GM12878 (cell line): ENCODE measurements at regions not wholly inside any gene's neighbourhood (a gene's known extent, or its start where the extent isn't known, plus 50 kb on each side); places are given as distances from the start of the nearest gene placed in this dataset.
A peak's percentile ranks its signal among the peaks of the same experiment; 100 is the strongest.

Experiments
- ATAC-seq: fragments of 200-7000 bp; cut with Tn5 transposase; 3 replicates; pipeline ENCODE4 v1.9.1; 2020; ENCODE audit warnings: mild to moderate bottlenecking, moderate library complexity
- BruUV-seq: library from RNA; stranded (reverse); fragments of 400-500 nt; replicated peaks from 2 replicates; lab custom pipeline; 2021; lab: Mats Ljungman, UMichigan
- CTCF ChIA-PET: fragments of 300-600 bp; sonication (Branson Sonifier 250); formaldehyde crosslinking; extraction: SDS; loops from one replicate; lab custom pipeline; 2021; ENCODE audit warnings: inconsistent platforms; lab: Yijun Ruan, JAX
- POLR2A ChIA-PET: fragments of 350-600 bp; formaldehyde crosslinking; extraction: SDS; loops from one replicate; lab custom pipeline; 2021; ENCODE audit warnings: inconsistent platforms; lab: Charles Lee
- RAD21 ChIA-PET: fragments of 300-600 bp; sonication (Branson Sonifier 250); formaldehyde crosslinking; loops from one replicate; lab custom pipeline; 2023; ENCODE audit warnings: antibody characterized with exemption; ENCODE audit not compliant: unreplicated experiment; lab: Charles Lee
- SMC1A ChIA-PET: fragments of 300-600 bp; sonication (Branson Sonifier 250); formaldehyde crosslinking; loops from one replicate; lab custom pipeline; 2023; ENCODE audit not compliant: unreplicated experiment, uncharacterized antibody; lab: Charles Lee
- DNase-seq: peaks from one replicate; pipeline ENCODE4 v3.0.0-alpha.2; 2011; ENCODE audit warnings: low read depth, low spot score
- FAIRE-seq: peaks from 3 replicates; lab custom pipeline; 2011; peaks lifted over from hg19 to GRCh38; lab: Jason Lieb, UNC
- H2AFZ ChIP-seq: 2 replicates; pipeline ENCODE4 v1.6.0; 2011; ENCODE audit warnings: low read depth, low read length, control low read depth; ENCODE audit not compliant: control insufficient read depth
- H3K27ac ChIP-seq: 2 replicates; pipeline ENCODE4 v1.5.1; 2011; ENCODE audit warnings: control low read depth; ENCODE audit not compliant: control insufficient read depth, insufficient read depth
- H3K27me3 ChIP-seq, 2 experiments: replicated peaks in 1 of 2; 2 replicates each; pipeline versions ENCODE4 v1.6.0 to v1.6.1; 2011; ENCODE audit warnings: low read length in 1 of 2; ENCODE audit not compliant: control insufficient read depth in 2 of 2, insufficient read depth in 2 of 2
- H3K36me3 ChIP-seq, 2 experiments: 2 replicates each; pipeline ENCODE4 v1.5.1; 2011; ENCODE audit warnings: low read length in 1 of 2; ENCODE audit not compliant: control insufficient read depth in 2 of 2, insufficient read depth in 2 of 2
- H3K4me1 ChIP-seq: 2 replicates; pipeline ENCODE4 v1.6.1; 2011; ENCODE audit warnings: mild to moderate bottlenecking, low read length, moderate library complexity, mixed read lengths; ENCODE audit not compliant: control insufficient read depth, insufficient read depth
- H3K4me2 ChIP-seq: 2 replicates; pipeline ENCODE4 v1.6.0; 2011; ENCODE audit warnings: control low read depth; ENCODE audit not compliant: control insufficient read depth, insufficient read depth
- H3K4me3 ChIP-seq: fragments of 200-600 bp; sonication (generic); 2 replicates; pipeline ENCODE4 v1.5.1; 2016
- H3K79me2 ChIP-seq: 2 replicates; pipeline ENCODE4 v1.6.0; 2011; ENCODE audit warnings: low read length; ENCODE audit not compliant: control insufficient read depth, insufficient read depth
- H3K9ac ChIP-seq: 2 replicates; pipeline ENCODE4 v1.8.0; 2011; ENCODE audit warnings: low read length, control low read depth, mixed read lengths; ENCODE audit not compliant: control insufficient read depth, insufficient read depth
- H3K9me3 ChIP-seq: replicated peaks from 3 replicates; pipeline ENCODE4 v1.5.1; 2011; ENCODE audit warnings: mild to moderate bottlenecking, low read length; ENCODE audit not compliant: control insufficient read depth, insufficient read depth
- H4K20me1 ChIP-seq: 2 replicates; pipeline ENCODE4 v1.6.0; 2011; ENCODE audit not compliant: control insufficient read depth, insufficient read depth
- EZH2 ChIP-seq: IDR thresholded peaks from 2 replicates; pipeline ENCODE4 v1.6.1; 2012; ENCODE audit warnings: low read depth, mild to moderate bottlenecking, control low read depth, inconsistent platforms, low read length, borderline replicate concordance; ENCODE audit not compliant: control insufficient read depth
- HCFC1 ChIP-seq: fragments of 150-350 bp; IDR thresholded peaks from 2 replicates; pipeline ENCODE4 v1.6.1; 2014; ENCODE audit warnings: low read length
- IKZF1 ChIP-seq: fragments of 450-650 bp; conservative IDR thresholded peaks from 2 replicates; pipeline ENCODE4 v1.6.1; 2017; ENCODE audit warnings: antibody characterized with exemption, mild to moderate bottlenecking
- JUND ChIP-seq: IDR thresholded peaks from 2 replicates; pipeline ENCODE4 v1.6.1; 2012; ENCODE audit warnings: low read depth, mild to moderate bottlenecking, low read length, improper control_type of control experiment, moderate library complexity
- POU2F2 ChIP-seq: IDR thresholded peaks from 3 replicates; pipeline ENCODE4 v1.6.1; 2011; ENCODE audit warnings: low read depth, mild to moderate bottlenecking, low read length, borderline replicate concordance
- RUNX3 ChIP-seq: IDR thresholded peaks from 2 replicates; pipeline ENCODE4 v1.6.1; 2012; ENCODE audit warnings: low read length, inconsistent platforms
- SP1 ChIP-seq: IDR thresholded peaks from one replicate; pipeline ENCODE4 v1.6.1; 2011; ENCODE audit warnings: low read depth, low read length
- STAT3 ChIP-seq: IDR thresholded peaks from 2 replicates; pipeline ENCODE4 v1.6.1; 2011; ENCODE audit warnings: low read depth, low read length, improper control_type of control experiment
- ZBTB40 ChIP-seq: fragments of 450-650 bp; IDR thresholded peaks from 2 replicates; pipeline ENCODE4 v1.6.1; 2016; ENCODE audit warnings: mild to moderate bottlenecking, moderate library complexity, borderline replicate concordance
- ZNF274 ChIP-seq: IDR thresholded peaks from one replicate; pipeline ENCODE4 v1.8.0; 2011; ENCODE audit not compliant: insufficient read length, insufficient read depth
- ZSCAN29 ChIP-seq: fragments of 450-650 bp; IDR thresholded peaks from 2 replicates; pipeline ENCODE4 v1.6.1; 2017; ENCODE audit warnings: mild to moderate bottlenecking, moderate library complexity
- WGBS: methylation state at CpG from one replicate; pipeline ENCODE4 v1.1.6; 2016; ENCODE audit warnings: low lambda C conversion rate; ENCODE audit not compliant: insufficient replicate concordance, insufficient coverage; ENCODE audit errors: missing lambda C conversion rate; 5-methylcytosine and 5-hydroxymethylcytosine counted together
- in situ Hi-C: fragments of 300-500 bp; cut with MboI; formaldehyde crosslinking; loops from 9 replicates; pipeline ENCODE4 v1.14.3; 2018; ENCODE audit warnings: mixed read lengths
- intact Hi-C: fragments of 100-400 bp; cut with micrococcal nuclease; formaldehyde crosslinking; loops from one replicate; pipeline ENCODE4 v1.14.2; 2022; ENCODE audit not compliant: unreplicated experiment
- TF ChIP-seq, protein P1 (sequence below): fragments of 450-650 bp; IDR thresholded peaks from 2 replicates; pipeline ENCODE4 v1.6.1; 2017; ENCODE audit warnings: mild to moderate bottlenecking, moderate library complexity
- TF ChIP-seq, protein P2 (sequence below): IDR thresholded peaks from 2 replicates; pipeline ENCODE4 v1.6.1; 2011; ENCODE audit warnings: borderline replicate concordance, low read depth, mild to moderate bottlenecking, moderate library complexity, low read length; ENCODE audit not compliant: insufficient read depth, poor library complexity, severe bottlenecking

DNA sequence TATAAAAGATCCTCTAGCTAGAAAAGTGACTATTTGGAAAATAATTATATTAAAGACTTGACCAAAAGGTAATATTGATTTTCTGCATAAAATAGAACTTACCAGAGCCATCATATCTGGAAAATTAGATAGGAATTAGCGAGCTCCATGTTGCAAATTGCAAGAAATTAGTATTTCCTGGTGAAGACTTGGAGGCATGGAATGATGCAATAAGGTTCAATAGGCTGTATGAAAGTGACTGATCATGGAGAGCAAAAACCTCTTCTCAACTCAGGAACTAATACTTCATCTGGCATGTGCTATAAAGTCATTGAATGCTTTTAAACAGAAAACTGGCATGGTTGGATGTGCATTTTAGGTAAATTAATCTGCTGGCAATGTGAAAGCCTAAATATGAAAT lies 66.3 kb upstream of the UFM1 start (continued):
- TF ChIP-seq, protein P1, sequence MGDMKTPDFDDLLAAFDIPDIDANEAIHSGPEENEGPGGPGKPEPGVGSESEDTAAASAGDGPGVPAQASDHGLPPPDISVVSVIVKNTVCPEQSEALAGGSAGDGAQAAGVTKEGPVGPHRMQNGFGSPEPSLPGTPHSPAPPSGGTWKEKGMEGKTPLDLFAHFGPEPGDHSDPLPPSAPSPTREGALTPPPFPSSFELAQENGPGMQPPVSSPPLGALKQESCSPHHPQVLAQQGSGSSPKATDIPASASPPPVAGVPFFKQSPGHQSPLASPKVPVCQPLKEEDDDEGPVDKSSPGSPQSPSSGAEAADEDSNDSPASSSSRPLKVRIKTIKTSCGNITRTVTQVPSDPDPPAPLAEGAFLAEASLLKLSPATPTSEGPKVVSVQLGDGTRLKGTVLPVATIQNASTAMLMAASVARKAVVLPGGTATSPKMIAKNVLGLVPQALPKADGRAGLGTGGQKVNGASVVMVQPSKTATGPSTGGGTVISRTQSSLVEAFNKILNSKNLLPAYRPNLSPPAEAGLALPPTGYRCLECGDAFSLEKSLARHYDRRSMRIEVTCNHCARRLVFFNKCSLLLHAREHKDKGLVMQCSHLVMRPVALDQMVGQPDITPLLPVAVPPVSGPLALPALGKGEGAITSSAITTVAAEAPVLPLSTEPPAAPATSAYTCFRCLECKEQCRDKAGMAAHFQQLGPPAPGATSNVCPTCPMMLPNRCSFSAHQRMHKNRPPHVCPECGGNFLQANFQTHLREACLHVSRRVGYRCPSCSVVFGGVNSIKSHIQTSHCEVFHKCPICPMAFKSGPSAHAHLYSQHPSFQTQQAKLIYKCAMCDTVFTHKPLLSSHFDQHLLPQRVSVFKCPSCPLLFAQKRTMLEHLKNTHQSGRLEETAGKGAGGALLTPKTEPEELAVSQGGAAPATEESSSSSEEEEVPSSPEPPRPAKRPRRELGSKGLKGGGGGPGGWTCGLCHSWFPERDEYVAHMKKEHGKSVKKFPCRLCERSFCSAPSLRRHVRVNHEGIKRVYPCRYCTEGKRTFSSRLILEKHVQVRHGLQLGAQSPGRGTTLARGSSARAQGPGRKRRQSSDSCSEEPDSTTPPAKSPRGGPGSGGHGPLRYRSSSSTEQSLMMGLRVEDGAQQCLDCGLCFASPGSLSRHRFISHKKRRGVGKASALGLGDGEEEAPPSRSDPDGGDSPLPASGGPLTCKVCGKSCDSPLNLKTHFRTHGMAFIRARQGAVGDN: no peak
- no peak for TF ChIP-seq JUND
- TF ChIP-seq STAT3: no peak
- TF ChIP-seq EZH2: no peak

- no TSS peak for BruUV-seq
- no peak overlapping the region for H3K9ac ChIP-seq
- ChIA-PET RAD21 (no interaction called here), SMC1A (no interaction called here), CTCF (no interaction called here), POLR2A (no interaction called here)
- no peaks in the 10 kb centered on the region for H3K27me3 ChIP-seq
- H3K27ac ChIP-seq: no peak overlapping the region
- H3K4me3 ChIP-seq: no peak overlapping the region
- intact Hi-C loops (no loop called here), in situ Hi-C loops (no loop called here)
- DNase-seq: no peak
- H4K20me1 ChIP-seq: no peaks in the 10 kb centered on the region
- no peak overlapping the region; the same call in 1 of the 2 replicates for H3K4me2 ChIP-seq
- H3K79me2 ChIP-seq: no peaks in the 10 kb centered on the region
- no peaks in the 10 kb centered on the region for H3K36me3 ChIP-seq
- H2AFZ ChIP-seq: no peak overlapping the region; the same call in 1 of the 2 replicates
- 13% methylated on average over 2 of the region's 2 CpGs for WGBS
- no peaks in the 10 kb centered on the region for H3K9me3 ChIP-seq
- no peak for FAIRE-seq
- no peaks in the 10 kb centered on the region for H3K4me1 ChIP-seq
- peak; percentile 52 for ATAC-seq
- TF ChIP-seq, protein P2, sequence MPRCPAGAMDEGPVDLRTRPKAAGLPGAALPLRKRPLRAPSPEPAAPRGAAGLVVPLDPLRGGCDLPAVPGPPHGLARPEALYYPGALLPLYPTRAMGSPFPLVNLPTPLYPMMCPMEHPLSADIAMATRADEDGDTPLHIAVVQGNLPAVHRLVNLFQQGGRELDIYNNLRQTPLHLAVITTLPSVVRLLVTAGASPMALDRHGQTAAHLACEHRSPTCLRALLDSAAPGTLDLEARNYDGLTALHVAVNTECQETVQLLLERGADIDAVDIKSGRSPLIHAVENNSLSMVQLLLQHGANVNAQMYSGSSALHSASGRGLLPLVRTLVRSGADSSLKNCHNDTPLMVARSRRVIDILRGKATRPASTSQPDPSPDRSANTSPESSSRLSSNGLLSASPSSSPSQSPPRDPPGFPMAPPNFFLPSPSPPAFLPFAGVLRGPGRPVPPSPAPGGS: no peak
- no peak for TF ChIP-seq SP1
- no peak for TF ChIP-seq HCFC1
- TF ChIP-seq ZNF274: no peak
- TF ChIP-seq ZBTB40: no peak
- no peak for TF ChIP-seq RUNX3
- TF ChIP-seq IKZF1: no peak
- TF ChIP-seq POU2F2: no peak
- no peak for TF ChIP-seq ZSCAN29
These were observed 84.5 kb upstream of the UFM1 start for GRCh38 chr13:38265132-38265497.
